ENCODE measurements at regions not wholly inside any gene's neighbourhood (a gene's known extent, or its start where the extent isn't known, plus 50 kb on each side); places are given as distances from the start of the nearest gene placed in this dataset.

- no peak for TF ChIP-seq CTCF (IDR thresholded peaks at IDR 0.05)
- TF ChIP-seq POLR2A (IDR thresholded peaks at IDR 0.05; ENCODE audit: low read depth): no peak
- TF ChIP-seq EP300 (IDR thresholded peaks at IDR 0.05): no peak
These were observed 280.6 kb downstream of the PAPSS1 start for GRCh38 chr4:107439401-107439800.
